Suprapubic skin (tissue), 4 donors: ENCODE measurements at regions not wholly inside any gene's neighbourhood (a gene's known extent, or its start where the extent isn't known, plus 50 kb on each side); places are given as distances from the start of the nearest gene placed in this dataset.

Experiments
- EP300 ChIP-seq: sonication (generic); formaldehyde crosslinking; IDR thresholded peaks from one replicate; pipeline ENCODE4 v1.6.1; 2017; ENCODE audit warnings: antibody characterized with exemption
- POLR2A ChIP-seq, 2 donors: fragments of 450-650 bp; IDR thresholded peaks; one replicate each; pipeline ENCODE4 v1.6.1; 2017; ENCODE audit warnings: antibody characterized with exemption in 2 of 2, mild to moderate bottlenecking in 2 of 2, moderate library complexity in 2 of 2
- POLR2AphosphoS5 ChIP-seq, 3 donors: sonication (generic); formaldehyde crosslinking; IDR thresholded peaks; one replicate each; pipeline ENCODE4 v1.6.1; 2017; ENCODE audit warnings: antibody characterized with exemption in 3 of 3
- TF ChIP-seq, protein P1 (sequence below), 2 donors: fragments of 200-600 bp in 1 of 2; fragments of 450-650 bp in 1 of 2; sonication (generic) in 1 of 2; IDR thresholded peaks; one replicate each; pipeline ENCODE4 v1.5.1; 2016 to 2019; ENCODE audit warnings: antibody characterized with exemption in 2 of 2, mild to moderate bottlenecking in 1 of 2, moderate library complexity in 1 of 2

GRCh38 chr7:53719122-53719521 lies 683.7 kb downstream of the POM121L12 start:
- TF ChIP-seq, protein P1, sequence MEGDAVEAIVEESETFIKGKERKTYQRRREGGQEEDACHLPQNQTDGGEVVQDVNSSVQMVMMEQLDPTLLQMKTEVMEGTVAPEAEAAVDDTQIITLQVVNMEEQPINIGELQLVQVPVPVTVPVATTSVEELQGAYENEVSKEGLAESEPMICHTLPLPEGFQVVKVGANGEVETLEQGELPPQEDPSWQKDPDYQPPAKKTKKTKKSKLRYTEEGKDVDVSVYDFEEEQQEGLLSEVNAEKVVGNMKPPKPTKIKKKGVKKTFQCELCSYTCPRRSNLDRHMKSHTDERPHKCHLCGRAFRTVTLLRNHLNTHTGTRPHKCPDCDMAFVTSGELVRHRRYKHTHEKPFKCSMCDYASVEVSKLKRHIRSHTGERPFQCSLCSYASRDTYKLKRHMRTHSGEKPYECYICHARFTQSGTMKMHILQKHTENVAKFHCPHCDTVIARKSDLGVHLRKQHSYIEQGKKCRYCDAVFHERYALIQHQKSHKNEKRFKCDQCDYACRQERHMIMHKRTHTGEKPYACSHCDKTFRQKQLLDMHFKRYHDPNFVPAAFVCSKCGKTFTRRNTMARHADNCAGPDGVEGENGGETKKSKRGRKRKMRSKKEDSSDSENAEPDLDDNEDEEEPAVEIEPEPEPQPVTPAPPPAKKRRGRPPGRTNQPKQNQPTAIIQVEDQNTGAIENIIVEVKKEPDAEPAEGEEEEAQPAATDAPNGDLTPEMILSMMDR (IDR thresholded peaks at IDR 0.05), result no peak
- TF ChIP-seq POLR2AphosphoS5 (IDR thresholded peaks at IDR 0.05) (no peak), EP300 (no peak), POLR2A (IDR thresholded peaks at IDR 0.05) (no peak)
